Muscle layer of duodenum (tissue), 2 donors: ENCODE measurements at regions not wholly inside any gene's neighbourhood (a gene's known extent, or its start where the extent isn't known, plus 50 kb on each side); places are given as distances from the start of the nearest gene placed in this dataset.

ENCODE experiments used
- H3K27ac ChIP-seq: one replicate; pipeline ENCODE4 v1.7.0; 2013; ENCODE audit warnings: mild to moderate bottlenecking, low read length
- H3K27me3 ChIP-seq: one replicate; pipeline ENCODE4 v1.7.0; 2013; ENCODE audit warnings: low read depth, mild to moderate bottlenecking, control low read depth, low read length
- H3K36me3 ChIP-seq, 2 donors: one replicate each; pipeline ENCODE4 v1.7.0; 2013; ENCODE audit warnings: low read length in 2 of 2, control low read depth in 1 of 2, mild to moderate bottlenecking in 1 of 2; ENCODE audit not compliant: insufficient read depth in 2 of 2, control insufficient read depth in 1 of 2
- H3K4me1 ChIP-seq, 2 donors: one replicate each; pipeline ENCODE4 v1.7.0; 2013; ENCODE audit warnings: low read length in 2 of 2, mild to moderate bottlenecking in 2 of 2, control low read depth in 1 of 2, moderate library complexity in 1 of 2; ENCODE audit not compliant: insufficient read depth in 2 of 2, control insufficient read depth in 1 of 2
- H3K4me3 ChIP-seq, 2 donors: one replicate each; pipeline ENCODE4 v1.7.0; 2013; ENCODE audit warnings: low read length in 2 of 2, low read depth in 1 of 2, mild to moderate bottlenecking in 1 of 2
- H3K9me3 ChIP-seq, 2 donors: one replicate each; pipeline ENCODE4 v1.7.0; 2013; ENCODE audit warnings: low read length in 2 of 2, control low read depth in 1 of 2, mild to moderate bottlenecking in 1 of 2; ENCODE audit not compliant: control insufficient read depth in 1 of 2
- donor health status: healthy.

DNA sequence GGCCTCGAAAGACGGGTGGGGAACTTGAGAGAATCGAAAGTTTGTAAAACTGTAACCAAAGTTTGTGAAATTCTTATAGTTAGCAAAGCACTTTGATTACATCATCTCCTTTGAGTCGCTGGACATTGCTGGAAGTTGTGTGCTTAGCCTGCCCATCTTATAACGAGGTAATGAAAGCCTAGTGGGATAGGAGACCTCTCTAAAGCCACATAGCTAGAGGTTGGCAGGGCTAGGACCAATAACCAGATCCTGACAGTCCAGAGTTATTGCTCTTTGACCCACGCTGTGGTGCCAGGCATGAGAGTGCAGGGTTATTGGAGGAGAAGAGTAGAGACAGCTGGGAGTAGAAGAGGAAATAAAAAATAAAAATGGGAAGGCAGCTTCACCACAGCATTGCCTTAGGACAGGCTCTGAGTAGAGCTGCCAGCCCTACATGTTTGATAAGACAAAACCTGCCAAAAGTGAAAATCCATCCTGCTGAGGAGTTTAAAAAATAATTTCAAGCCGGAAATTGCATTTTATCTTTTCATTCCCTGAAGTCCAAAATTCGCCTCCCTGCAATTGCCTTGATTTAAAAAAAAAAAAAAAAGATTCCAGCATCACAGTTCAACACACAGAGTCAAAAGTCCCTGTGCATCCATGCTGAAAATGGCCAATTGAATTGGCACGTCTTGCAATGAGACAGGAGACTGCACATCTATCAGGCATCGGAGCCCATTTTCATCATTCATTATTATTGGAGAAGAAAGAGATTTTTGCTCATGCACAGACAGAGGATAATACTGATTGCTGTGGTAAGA lies 225.5 kb upstream of the POU2AF2 start:
- peak overlapping the region; percentile 16 for H3K27ac ChIP-seq
- no peaks in the 10 kb centered on the region for H3K9me3 ChIP-seq
- H3K4me3 ChIP-seq, result no peak overlapping the region
- no peaks in the 10 kb centered on the region for H3K36me3 ChIP-seq
- H3K27me3 ChIP-seq, result no peaks in the 10 kb centered on the region
- H3K4me1 ChIP-seq, result peaks cover 0 to 10% of the 10 kb centered on the region in 2 donors

DNA sequence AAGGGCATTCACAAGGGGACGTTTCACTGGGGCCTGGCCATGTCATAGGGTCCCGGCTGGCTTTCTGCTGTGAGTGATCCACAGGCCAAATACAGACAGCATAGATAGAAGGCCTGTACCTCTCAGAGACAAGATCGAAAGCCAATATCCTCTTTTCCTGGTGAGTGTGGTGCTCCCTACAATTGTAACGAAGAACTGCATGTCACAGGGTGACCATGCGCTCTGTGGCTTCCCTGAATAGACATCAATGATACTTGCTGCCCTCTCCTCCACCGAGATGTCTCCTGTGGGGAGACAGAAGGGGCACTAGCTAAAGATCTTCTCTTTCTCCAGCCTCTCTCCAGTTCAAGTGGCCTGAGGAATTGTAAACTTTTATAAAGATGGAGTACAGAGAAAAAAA lies 226.1 kb upstream of the POU2AF2 start:
- H3K9me3 ChIP-seq, result no peaks in the 10 kb centered on the region
- H3K4me1 ChIP-seq, result peaks cover 0 to 10% of the 10 kb centered on the region in 2 donors
- H3K36me3 ChIP-seq, result no peaks in the 10 kb centered on the region
- no peaks in the 10 kb centered on the region for H3K27me3 ChIP-seq
- H3K4me3 ChIP-seq, result no peak overlapping the region
- H3K27ac ChIP-seq, result peak overlapping the region; percentile 16

DNA sequence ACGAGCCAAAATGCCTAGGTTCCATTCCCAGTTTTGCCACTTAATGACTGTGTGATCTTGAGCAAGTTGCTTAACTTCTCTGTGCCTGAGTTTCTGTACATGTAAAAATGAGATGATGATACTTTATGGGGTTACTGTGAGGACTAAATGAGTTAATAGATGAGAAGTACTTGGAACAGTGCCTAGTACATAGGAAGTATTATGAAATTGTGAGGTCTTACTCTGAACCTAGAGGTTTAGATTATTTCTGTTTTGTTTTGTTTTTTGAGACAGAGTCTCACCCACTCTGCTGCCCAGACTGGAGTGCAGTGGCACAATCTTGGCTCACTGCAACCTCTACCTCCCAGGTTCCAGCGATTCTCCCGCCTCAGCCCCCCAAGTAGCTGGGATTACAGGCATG lies 227.0 kb upstream of the POU2AF2 start:
- no peaks in the 10 kb centered on the region for H3K36me3 ChIP-seq
- H3K27ac ChIP-seq, result no peak overlapping the region
- H3K27me3 ChIP-seq, result no peaks in the 10 kb centered on the region
- H3K4me3 ChIP-seq, result no peak overlapping the region
- peaks cover 0 to 10% of the 10 kb centered on the region in 2 donors for H3K4me1 ChIP-seq
- no peaks in the 10 kb centered on the region for H3K9me3 ChIP-seq

DNA sequence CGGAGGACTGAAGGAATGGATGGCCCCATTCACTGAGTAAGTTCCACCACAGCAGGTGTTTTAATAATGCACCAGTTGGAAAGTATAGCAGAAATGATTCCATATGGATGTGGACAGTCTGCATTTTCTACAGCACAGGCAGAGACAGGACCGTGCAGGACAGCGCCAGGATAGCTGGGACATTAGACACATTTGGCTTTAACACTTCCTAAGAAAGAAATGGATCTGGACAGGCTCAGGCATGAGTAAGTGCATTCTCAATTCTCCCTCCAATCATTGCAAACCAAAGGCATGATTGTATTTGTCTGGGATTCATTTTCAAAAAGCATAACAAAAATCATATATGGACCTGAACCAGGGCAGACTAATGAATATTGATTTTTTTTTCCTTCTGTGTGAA lies 233.0 kb upstream of the POU2AF2 start:
- Histone ChIP-seq H3K9me3 (no peaks in the 10 kb centered on the region), H3K4me3 (no peak overlapping the region)

DNA sequence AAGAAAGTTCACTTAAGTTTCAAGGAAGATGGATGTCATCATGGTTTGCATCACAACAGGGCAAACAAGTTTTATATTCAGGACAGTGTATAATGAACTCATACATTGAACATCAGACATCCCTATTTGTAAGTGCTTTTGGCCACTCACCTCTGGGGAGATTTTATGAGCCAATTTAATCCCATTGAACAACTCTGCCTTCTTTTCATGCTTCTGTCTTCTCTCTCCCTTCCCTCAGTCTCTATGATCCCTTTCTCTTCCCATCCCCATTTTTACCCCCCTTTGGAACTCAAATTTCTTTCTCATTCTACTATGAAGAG lies 234.3 kb upstream of the POU2AF2 start:
- H3K4me1 ChIP-seq, result no peaks in the 10 kb centered on the region
- no peaks in the 10 kb centered on the region for H3K36me3 ChIP-seq
- H3K27me3 ChIP-seq, result no peaks in the 10 kb centered on the region
- no peak overlapping the region for H3K27ac ChIP-seq
- no peak overlapping the region for H3K4me3 ChIP-seq
- H3K9me3 ChIP-seq, result no peaks in the 10 kb centered on the region

More for the DNA sequence above, 233.0 kb upstream of the POU2AF2 start:
- Histone ChIP-seq H3K36me3 (no peaks in the 10 kb centered on the region), H3K4me1 (no peaks in the 10 kb centered on the region), H3K27me3 (no peaks in the 10 kb centered on the region), H3K27ac (no peak overlapping the region)

DNA sequence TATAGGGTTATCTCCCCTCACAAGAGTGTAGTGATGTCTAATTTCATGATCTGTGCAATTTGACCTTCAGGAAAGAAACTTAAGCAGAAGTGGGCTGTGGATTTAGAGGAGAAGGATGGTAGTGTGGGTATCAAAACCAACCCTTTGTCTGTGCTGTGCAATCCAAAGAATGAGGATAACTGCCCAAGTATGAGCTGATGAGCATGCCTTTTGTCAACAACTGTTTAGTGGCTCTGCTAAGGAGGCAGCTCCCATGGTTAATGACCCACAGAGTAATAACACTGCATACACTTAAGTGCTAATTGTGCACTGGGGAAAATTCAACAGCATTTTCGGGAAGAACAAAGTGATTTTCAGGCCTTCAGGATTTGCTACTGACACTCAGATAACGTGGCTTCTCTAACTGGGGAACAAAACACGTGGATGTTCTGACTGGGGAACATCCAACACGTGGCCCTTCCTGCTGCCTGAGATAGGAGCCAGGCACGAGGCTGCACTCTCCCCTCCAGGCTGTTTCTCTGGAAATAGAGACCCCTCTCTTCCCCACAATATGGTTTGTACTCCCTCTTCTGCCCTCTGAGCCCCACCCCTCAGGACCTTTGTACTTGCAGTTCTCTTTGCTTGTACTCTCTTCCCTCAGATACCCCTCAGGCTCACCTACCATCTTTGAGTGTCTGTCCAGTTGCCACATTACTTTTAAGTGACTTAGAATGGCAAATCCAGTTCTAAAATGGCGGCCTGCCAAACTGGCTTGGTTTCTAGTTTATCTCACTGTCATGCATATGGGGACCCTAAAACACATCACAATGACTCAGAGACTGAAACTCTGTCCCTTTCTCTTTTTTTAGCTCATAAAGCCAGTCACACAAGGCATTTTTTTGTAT lies 234.9 kb upstream of the POU2AF2 start:
- Histone ChIP-seq H3K4me1 (peaks cover 0 to 3% of the 10 kb centered on the region in 2 donors), H3K9me3 (no peaks in the 10 kb centered on the region), H3K27me3 (no peaks in the 10 kb centered on the region), H3K36me3 (no peaks in the 10 kb centered on the region), H3K27ac (no peak overlapping the region), H3K4me3 (no peak overlapping the region)

DNA sequence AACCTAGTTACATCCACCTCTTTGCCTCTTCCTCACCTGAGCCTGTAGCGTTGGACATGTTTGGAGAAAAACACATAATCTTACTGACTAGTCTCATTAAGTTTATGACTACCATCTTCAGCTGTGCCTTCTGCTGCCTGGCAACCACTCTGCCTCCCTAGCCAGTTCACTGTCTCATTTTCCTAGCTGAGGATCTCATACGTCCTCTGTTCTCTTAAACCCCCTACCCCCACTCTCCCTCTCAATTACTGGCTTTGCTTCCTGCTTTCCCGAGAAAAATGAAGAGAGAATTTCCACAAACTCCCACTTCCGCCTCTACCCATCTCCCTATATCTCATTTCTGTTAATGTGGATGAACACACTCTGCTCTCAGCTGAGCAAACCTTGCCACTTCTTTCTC lies 239.3 kb upstream of the POU2AF2 start:
- peaks cover 0 to 5% of the 10 kb centered on the region in 2 donors for H3K4me1 ChIP-seq
- no peak overlapping the region for H3K27ac ChIP-seq
- no peaks in the 10 kb centered on the region for H3K36me3 ChIP-seq
- no peaks in the 10 kb centered on the region for H3K27me3 ChIP-seq
- H3K9me3 ChIP-seq, result no peaks in the 10 kb centered on the region
- no peak overlapping the region for H3K4me3 ChIP-seq

DNA sequence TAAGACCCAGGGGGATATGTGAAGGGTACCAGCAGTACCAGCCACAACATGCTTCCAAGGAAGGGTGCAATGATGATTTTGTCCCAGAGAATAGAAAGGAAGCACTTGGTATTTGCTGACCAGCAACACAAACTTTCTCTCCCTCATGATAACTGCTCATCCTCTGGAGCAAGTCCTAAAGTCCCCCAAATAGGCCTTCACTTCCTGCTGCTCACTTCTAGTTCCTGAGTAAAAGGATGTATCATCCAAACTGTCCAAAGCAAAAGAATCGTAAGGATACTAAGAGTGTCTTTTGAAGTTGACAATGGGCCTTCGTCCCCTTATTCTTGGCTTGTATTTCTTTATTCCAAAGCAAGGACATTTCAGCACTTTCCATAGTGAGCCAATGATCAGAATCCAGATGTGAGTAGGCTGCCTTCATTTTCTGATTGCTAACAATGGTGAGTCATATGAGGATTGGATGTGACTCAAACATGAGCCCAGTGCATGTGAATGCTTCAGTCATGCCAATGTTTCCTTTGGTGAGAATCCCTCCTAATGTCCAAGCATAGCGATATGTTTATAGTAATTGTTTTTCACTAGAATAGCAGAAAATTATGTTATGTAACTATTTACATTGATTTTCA lies 243.4 kb upstream of the POU2AF2 start:
- Histone ChIP-seq H3K27me3 (no peaks in the 10 kb centered on the region), H3K4me1 (peaks cover 0 to 5% of the 10 kb centered on the region in 2 donors), H3K4me3 (no peak overlapping the region), H3K36me3 (no peaks in the 10 kb centered on the region), H3K27ac (peak overlapping the region; percentile 11), H3K9me3 (no peaks in the 10 kb centered on the region)

DNA sequence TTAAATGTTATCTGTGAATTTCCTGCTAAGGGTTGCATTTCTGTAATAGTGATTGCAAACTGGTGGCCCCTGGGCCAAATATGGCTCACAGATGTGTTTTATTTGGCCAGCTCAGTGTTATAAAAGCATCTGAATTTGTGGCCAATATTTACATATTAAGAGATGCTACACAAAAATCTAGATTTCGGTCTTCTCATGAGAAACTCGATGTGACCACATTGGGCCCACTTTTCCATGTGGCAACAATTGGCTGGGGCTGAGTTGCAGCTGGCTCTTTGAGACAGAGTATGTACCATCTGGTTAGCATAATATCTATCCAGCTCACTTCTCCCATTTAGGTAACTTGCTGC lies 244.5 kb upstream of the POU2AF2 start:
- Histone ChIP-seq H3K36me3 (no peaks in the 10 kb centered on the region), H3K9me3 (no peaks in the 10 kb centered on the region), H3K4me3 (no peak overlapping the region), H3K4me1 (peaks cover 0 to 5% of the 10 kb centered on the region in 2 donors), H3K27ac (no peak overlapping the region), H3K27me3 (no peaks in the 10 kb centered on the region)

DNA sequence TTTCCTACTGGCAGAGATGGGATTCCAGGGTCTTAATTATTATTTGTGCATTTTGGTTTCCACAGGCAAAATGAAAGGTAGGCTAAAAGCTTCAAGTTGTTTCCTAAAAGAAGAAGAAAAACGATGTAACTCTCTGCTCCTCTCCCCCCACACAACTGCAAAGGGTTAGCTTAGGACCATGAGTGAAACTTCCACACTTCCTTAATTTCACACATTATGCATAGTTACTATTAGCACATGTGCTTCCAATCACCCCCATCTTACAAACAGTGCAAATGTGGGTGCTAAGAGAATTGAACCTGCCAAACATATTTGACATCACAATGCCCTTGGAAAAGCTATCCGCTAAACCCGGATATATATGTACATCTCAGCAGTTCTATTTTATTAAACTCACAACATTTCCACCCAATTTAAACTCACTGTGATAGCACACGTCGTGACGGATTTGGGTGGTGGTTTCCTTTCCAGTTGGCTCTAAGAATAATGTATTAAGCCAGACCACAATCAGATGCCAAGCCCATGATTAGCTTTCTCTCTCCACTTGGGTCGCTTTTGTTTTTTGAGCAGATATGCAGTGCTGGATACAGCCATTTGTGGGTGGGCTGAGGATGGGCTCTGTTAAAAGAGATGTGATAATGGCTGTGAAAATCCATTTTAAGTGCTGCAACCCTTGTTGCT lies 245.0 kb upstream of the POU2AF2 start:
- Histone ChIP-seq H3K9me3 (no peaks in the 10 kb centered on the region), H3K4me1 (peaks cover 0 to under 1% of the 10 kb centered on the region in 2 donors), H3K4me3 (no peak overlapping the region), H3K36me3 (no peaks in the 10 kb centered on the region), H3K27me3 (no peaks in the 10 kb centered on the region), H3K27ac (no peak overlapping the region)

DNA sequence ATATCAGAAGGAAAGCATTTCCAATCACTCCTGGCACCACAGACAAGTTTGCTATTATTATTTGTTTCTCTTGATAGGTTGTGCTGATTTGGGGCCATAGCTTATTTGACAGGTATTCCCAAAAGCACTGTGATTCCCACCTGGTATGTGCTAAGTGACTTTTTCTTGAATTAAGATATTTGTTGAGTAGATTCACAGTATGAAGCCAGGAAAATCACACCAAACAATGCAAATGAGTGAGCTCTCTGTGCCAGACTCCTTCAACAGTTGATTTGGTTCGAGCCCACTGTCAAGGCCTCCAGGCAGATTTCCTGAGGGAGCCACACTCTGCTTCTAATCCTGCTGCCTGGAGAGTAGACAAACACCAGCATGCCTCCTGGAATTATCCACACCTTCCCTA lies 253.0 kb upstream of the POU2AF2 start:
- Histone ChIP-seq H3K36me3 (no peaks in the 10 kb centered on the region), H3K4me3 (no peak overlapping the region), H3K27ac (peak overlapping the region; percentile 11), H3K9me3 (no peaks in the 10 kb centered on the region), H3K4me1 (peaks cover 3 to 29% of the 10 kb centered on the region in 2 donors), H3K27me3 (no peaks in the 10 kb centered on the region)
